ENCODE measurements at regions not wholly inside any gene's neighbourhood (a gene's known extent, or its start where the extent isn't known, plus 50 kb on each side); places are given as distances from the start of the nearest gene placed in this dataset.

DNA sequence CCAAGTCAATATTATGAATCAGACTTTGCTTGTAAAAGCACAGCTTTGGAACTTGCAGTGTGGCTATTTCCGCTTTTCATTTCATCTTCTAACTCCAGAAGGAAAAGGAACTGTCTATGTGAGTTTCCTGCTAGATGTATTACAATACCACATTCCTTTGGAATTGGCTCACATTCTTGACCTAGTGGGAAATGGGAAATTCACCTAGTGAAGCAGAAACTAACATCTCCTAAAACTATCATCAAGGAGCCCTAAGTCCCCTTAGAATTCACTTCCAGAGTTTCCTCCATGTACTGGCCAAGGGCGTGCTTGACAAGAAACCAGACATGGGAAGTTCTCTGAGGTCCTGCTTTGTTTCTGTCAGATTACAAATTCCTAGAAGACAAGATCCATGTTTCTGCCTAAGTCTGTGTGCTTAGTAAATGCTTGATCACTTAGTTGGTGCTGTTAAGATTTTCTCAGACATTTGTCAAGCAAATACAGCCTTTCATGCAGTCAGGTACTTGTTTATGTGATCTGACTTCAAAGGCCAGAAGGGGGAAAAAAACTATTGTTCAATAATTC lies 275.7 kb upstream of the FN1 start:
- DNase-seq = no peak

GRCh38 chr2:215707608-215708007 lies 271.7 kb upstream of the FN1 start:
- no peak for DNase-seq

DNA sequence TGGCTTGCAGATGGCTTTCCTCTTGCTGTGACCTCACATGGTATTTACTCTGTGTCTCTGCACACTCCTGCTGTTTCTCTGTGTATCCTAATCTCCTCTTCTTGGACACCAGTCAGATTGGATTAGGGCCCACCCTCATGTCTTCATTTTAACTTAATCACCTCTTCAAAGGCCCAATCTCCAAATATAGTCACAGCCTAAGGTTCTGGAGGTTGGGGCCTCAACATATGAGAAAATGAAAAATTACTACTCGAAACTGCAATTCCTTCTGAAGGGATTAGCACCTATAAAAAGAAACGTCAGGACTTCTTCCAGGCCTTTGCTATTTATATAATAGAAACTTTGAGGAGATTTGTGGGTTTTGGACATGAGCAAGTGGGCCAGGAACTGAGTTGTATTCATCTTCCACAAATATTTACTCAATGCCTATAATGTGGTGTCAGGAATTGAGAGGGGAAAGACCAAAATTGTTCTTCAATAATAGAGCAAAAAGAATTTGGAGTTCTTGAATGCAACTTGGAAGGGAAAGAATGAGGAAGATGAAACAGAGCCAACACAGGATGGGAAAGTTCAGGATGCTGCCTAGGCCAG lies 270.0 kb upstream of the FN1 start:
- DNase-seq = no peak

GRCh38 chr2:215705281-215705680 lies 269.4 kb upstream of the FN1 start:
- no peak for DNase-seq

GRCh38 chr2:215702116-215702902 lies 266.4 kb upstream of the FN1 start:
- DNase-seq = no peak

- no peak for DNase-seq
These were observed 264.1 kb upstream of the FN1 start for GRCh38 chr2:215699700-215700538.

DNA sequence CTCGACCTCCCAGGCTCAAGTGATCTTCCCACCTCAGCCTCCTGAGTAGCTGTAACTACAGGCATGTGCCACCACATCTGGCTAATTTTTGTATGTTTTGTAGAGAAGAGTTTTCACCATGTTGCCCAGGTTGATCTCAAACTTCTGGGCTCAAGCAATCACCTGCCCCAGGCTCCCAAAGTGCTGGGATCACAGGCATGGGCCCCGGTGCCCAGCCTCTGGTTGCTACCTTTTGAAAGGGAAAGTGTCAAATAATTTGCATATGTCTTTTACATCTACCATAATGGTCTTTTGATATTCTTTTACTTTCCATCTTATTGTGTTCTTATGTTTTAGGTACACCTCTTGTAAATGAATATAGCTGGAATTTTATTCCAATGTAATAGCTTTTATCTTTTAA lies 263.1 kb upstream of the FN1 start:
- DNase-seq = no peak

DNA sequence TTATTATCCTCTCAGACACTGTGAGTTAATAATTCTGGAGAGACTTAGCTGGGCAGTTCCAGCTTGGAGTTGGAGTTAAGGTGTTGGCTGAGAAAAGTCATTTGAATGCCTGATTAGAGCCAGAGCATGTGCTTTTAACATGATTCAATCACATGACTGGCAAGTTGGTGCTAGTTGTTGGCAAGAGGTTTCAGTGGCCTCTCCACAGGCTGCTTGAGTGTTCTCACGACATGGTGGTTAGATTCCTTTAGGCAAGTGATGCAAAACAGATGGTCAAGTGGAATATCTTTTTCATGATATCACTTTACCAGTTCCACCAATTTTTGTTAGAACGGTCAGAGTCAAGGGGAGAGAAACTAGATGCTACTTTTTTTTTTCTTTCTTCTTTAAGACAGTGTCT lies 262.7 kb upstream of the FN1 start:
- no peak for DNase-seq

DNA sequence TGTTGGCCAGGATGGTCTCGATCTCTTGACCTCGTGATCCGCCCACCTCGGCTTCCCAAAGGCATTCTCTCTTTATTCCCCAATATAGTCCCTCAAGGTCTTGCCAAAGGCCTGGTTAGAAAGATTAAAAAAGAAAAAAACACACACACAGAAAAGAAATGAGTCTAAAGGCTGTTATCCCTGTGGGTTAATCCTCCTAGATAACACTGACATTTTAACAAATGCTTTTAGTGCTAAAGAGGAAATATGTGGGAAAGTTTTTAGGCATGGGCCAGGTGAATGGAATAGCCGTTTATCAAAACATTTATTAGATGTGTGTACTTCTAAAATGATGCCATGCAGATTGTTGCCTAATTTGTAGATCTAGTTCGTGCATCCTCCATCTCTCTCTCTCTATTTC lies 261.6 kb upstream of the FN1 start:
- DNase-seq = no peak

DNA sequence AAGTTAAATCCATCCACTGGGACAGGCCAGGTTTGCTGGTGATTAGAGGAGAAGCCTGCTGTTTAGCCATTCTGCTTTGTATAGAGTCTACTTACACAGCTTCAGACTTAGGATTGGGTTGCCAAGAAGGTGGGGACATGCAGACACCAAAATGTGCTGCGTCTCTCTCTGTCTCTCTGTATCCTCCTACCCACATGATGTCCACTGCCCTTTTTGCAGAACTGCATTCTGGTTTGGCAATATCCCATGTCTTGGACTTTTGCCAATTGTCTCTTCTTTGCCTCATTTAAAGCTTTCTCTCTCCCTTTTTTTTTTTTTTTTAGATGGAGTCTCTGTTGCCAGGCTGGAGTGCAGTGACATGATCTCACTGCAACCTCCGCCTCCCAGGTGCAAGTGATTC lies 261.1 kb upstream of the FN1 start:
- no peak for DNase-seq

DNA sequence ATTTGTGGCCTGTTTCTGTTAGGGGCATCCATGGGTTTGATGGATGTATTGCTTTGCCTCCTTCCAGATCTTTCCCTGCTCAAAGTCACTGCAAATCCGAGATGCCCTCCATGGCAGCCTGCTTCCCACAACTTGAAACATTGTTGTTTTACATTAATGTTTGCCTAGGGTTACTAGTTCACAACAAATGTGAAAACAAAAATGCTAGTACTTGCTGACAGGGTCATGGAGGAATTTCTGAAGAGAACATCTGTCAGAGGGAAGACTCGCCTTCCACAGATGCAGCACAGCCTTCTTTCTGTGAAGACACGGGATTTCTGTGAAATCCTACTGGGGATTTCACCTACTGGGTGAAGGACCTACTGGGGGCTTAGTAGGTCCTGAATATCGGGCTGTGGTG lies 260.0 kb upstream of the FN1 start:
- DNase-seq = no peak

GRCh38 chr2:215693999-215694580 lies 258.2 kb upstream of the FN1 start:
- no peak for DNase-seq

DNA sequence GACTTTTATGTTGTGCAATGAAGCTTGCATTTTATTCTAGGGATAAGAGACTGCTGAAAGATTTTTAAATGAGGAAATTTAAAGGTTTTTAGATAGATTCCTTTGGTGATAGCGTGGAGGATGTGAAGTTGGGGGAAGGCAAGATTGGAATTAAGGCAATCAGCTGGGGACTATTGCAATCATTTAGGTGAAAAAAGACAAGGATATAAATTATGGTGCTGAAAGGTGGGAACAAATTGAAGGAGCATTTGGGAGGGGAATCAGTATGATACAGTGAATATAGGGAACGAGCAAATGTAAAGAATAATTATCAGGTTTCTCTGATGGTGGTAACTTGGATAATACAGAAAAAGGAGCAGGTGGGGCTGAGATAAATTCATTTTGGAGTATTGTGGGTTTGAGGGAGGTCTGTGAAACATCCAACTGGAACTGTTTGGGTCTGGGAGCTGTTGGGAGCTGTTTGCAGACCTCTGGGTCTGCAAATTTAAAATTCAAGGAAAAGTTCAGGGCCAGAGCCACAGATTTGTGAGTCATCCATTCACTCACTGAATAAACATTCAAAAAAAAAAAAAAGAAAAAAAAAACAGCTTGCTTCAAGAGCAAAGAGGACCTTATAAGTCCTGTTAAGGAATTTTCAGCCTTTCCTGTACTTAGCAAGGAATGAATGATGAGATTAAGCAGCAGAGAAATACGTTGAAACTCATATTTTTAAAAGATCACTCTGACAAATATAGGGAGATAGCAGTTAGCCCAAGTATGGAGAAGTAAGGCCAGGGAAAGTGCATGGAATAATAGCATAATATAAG lies 257.5 kb upstream of the FN1 start:
- DNase-seq = no peak

GRCh38 chr2:215692387-215693079 lies 256.7 kb upstream of the FN1 start:
- DNase-seq = no peak

GRCh38 chr2:215691346-215691745 lies 255.5 kb upstream of the FN1 start:
- no peak for DNase-seq

DNA sequence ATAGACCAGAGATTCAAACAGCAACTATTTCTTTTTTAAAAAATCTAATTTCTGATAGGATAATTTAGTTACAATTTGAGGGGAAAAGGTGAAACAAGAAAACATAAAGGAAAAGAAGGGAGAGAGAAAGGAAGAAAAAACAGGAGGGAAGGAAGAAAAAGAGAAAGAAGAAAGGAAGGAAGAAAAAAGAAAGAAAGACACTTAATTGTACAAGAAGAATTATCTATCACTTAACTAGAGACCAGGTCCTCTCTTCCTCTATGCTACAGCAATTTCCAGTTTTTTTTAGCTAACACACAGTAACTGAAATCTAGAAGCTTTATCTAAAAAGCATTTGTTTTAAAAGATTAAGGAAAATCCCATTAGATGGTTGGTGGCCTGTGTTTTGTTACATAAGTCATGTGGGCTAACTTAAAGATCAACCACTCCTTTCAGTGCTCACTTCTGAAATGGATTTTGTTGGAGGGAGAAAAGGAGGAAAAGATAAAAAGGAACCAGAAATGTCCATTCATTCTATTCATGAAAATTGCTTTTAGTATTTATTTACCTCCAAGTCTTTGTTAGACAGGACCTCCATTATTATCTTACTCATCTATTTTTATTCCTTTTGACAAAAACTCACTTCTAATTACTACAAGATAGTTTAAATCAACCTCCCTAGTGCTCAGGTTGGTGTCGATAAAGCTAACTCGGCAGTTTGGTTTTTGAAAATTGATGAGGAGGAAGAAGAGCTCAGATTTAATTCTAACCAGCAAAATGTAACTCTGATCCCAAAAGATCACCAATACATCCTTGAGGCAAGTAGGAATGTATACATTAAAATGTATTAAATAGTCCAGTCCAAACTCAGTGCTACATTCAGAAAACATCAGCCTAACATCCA lies 251.5 kb upstream of the FN1 start:
- DNase-seq = no peak

GRCh38 chr2:215685238-215685990 lies 249.5 kb upstream of the FN1 start:
- DNase-seq = no peak

DNA sequence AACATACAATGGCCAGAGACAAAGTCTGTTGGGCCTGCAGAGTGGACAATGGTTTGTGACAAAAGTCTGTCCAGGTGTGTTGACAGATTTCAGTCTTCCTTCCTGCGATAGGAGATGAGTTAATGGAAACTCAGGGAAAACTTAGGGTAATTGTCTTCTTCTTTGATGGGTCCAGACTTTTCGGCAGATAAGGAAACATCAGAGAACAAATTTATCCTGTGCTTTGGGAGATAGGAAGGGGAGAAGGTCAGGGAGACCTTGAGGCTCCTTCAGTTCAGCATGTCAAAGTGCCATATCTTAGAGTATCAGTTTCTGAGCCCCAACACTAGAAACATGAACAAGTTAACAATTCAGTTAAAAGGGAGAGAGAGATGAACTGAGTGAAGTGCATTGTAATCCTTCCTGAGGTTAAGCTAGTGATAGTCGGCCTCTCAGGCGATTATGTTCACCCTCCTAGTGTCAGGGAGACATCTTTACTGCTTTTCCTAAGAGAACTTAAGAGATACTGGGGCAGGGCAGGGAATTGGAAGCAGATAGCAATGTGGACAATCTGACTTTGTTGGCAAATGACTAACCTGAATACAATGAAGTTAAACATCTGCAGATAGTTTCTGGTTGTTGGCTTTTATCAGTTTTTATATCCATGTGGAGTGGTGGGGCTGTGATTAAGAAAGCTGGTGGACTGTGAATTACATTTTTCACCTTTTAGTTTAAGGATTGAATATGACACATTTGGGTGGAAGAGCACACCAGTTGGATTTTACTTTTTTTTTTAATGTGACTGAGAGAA lies 248.8 kb upstream of the FN1 start:
- no peak for DNase-seq

DNA sequence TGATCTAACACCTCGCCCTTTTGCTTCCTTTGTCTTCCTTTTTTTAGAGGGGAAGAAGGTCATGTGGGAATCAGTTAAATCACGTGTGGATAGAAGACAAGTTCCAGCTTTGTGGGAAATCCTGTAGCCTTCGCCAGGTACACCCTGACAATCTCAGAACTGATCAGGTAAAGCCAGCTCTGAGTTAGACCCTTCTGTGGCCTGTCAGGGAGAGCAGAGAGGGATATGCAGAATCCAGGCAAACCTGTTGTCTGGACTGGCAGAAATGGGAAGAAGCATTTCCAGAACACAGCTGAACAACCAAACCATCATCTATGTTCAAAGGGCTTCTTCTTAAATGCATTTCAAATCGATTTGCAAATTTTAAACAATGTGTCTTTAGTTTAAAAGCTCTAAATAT lies 247.4 kb upstream of the FN1 start:
- no peak for DNase-seq
